ENCODE measurements at regions not wholly inside any gene's neighbourhood (a gene's known extent, or its start where the extent isn't known, plus 50 kb on each side); places are given as distances from the start of the nearest gene placed in this dataset.

DNA sequence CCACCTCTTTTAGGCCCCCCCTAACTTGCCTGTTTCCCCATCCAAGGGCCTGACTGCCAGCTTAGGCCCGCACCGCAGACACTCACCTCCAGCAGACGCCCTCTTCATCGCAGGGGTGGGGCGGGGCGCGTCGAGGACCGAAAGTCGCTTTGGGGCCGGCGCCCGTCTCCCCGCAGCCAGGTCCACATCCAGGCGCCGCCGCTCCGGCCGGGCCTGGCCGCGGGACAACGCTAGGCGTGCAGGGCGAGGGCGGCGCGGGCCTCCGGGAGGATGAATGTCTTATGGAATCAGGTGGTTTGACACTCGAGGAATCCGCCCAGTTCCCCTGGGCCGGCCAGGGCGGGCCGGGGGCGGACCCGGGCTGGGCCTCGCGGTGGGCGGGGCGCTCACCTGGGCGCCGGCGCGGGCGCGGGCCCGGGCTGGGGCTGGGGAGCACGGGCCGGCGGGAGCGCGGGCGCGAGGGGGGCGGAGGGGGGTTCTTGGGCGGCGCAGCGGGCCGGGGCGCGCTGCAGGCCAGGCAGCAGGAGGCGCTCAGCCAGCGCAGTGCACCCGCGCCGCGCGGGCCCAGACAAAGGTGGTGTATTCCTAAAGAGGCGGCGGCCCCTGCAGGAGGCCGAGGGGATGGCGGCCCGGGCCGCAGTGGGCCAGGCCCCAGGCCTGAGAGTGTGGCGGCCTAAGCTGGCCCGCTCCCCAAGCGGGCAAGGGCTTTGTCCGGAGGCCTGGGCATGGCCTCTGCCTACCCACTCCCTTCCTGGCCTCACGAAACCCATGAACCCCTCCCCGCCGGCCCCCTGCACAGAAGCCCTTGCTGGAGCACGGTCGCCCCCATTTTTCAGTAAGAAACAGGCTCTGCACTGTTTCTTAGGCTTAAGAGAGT, 177.6 kb downstream of the IGLL1 start (continued):
- TF ChIP-seq, protein P1, sequence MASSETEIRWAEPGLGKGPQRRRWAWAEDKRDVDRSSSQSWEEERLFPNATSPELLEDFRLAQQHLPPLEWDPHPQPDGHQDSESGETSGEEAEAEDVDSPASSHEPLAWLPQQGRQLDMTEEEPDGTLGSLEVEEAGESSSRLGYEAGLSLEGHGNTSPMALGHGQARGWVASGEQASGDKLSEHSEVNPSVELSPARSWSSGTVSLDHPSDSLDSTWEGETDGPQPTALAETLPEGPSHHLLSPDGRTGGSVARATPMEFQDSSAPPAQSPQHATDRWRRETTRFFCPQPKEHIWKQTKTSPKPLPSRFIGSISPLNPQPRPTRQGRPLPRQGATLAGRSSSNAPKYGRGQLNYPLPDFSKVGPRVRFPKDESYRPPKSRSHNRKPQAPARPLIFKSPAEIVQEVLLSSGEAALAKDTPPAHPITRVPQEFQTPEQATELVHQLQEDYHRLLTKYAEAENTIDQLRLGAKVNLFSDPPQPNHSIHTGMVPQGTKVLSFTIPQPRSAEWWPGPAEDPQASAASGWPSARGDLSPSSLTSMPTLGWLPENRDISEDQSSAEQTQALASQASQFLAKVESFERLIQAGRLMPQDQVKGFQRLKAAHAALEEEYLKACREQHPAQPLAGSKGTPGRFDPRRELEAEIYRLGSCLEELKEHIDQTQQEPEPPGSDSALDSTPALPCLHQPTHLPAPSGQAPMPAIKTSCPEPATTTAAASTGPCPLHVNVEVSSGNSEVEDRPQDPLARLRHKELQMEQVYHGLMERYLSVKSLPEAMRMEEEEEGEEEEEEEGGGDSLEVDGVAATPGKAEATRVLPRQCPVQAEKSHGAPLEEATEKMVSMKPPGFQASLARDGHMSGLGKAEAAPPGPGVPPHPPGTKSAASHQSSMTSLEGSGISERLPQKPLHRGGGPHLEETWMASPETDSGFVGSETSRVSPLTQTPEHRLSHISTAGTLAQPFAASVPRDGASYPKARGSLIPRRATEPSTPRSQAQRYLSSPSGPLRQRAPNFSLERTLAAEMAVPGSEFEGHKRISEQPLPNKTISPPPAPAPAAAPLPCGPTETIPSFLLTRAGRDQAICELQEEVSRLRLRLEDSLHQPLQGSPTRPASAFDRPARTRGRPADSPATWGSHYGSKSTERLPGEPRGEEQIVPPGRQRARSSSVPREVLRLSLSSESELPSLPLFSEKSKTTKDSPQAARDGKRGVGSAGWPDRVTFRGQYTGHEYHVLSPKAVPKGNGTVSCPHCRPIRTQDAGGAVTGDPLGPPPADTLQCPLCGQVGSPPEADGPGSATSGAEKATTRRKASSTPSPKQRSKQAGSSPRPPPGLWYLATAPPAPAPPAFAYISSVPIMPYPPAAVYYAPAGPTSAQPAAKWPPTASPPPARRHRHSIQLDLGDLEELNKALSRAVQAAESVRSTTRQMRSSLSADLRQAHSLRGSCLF (CRISPR knock-in tag; IDR thresholded peaks at IDR 0.05; ENCODE audit: borderline replicate concordance) = no peak
- TF ChIP-seq SP2 (CRISPR knock-in tag; IDR thresholded peaks at IDR 0.05) = no peak
- no peak for TF ChIP-seq MAZ (IDR thresholded peaks at IDR 0.05; ENCODE audit: borderline replicate concordance, low read depth, low read length)
- TF ChIP-seq MAZ (CRISPR knock-in tag; IDR thresholded peaks at IDR 0.05; ENCODE audit: low read depth) = peak; percentile 53; the same call in 1 of the 2 replicates
- TF ChIP-seq TEAD3 (CRISPR knock-in tag; optimal IDR thresholded peaks at IDR 0.05; ENCODE audit: borderline replicate concordance) = peak; percentile 7
- TF ChIP-seq, protein P2, sequence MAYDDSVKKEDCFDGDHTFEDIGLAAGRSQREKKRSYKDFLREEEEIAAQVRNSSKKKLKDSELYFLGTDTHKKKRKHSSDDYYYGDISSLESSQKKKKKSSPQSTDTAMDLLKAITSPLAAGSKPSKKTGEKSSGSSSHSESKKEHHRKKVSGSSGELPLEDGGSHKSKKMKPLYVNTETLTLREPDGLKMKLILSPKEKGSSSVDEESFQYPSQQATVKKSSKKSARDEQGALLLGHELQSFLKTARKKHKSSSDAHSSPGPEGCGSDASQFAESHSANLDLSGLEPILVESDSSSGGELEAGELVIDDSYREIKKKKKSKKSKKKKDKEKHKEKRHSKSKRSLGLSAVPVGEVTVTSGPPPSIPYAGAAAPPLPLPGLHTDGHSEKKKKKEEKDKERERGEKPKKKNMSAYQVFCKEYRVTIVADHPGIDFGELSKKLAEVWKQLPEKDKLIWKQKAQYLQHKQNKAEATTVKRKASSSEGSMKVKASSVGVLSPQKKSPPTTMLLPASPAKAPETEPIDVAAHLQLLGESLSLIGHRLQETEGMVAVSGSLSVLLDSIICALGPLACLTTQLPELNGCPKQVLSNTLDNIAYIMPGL (CRISPR knock-in tag; IDR thresholded peaks at IDR 0.05; ENCODE audit: borderline replicate concordance in 1 of 2, low read depth in 1 of 2) = peak in 1 of 2 experiments; percentile 30; a peak in 1 of 4 replicates
- no peak for TF ChIP-seq ZNF552 (CRISPR knock-in tag; IDR thresholded peaks at IDR 0.05; ENCODE audit: borderline replicate concordance)
- peak; percentile 79 for TF ChIP-seq ZFY (CRISPR knock-in tag; IDR thresholded peaks at IDR 0.05)
- TF ChIP-seq, protein P3, sequence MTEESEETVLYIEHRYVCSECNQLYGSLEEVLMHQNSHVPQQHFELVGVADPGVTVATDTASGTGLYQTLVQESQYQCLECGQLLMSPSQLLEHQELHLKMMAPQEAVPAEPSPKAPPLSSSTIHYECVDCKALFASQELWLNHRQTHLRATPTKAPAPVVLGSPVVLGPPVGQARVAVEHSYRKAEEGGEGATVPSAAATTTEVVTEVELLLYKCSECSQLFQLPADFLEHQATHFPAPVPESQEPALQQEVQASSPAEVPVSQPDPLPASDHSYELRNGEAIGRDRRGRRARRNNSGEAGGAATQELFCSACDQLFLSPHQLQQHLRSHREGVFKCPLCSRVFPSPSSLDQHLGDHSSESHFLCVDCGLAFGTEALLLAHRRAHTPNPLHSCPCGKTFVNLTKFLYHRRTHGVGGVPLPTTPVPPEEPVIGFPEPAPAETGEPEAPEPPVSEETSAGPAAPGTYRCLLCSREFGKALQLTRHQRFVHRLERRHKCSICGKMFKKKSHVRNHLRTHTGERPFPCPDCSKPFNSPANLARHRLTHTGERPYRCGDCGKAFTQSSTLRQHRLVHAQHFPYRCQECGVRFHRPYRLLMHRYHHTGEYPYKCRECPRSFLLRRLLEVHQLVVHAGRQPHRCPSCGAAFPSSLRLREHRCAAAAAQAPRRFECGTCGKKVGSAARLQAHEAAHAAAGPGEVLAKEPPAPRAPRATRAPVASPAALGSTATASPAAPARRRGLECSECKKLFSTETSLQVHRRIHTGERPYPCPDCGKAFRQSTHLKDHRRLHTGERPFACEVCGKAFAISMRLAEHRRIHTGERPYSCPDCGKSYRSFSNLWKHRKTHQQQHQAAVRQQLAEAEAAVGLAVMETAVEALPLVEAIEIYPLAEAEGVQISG (CRISPR knock-in tag; IDR thresholded peaks at IDR 0.05) = 0 out of 2 replicates have a peak, but pooled peaks have one; percentile 17
- TF ChIP-seq PHF8 (CRISPR knock-in tag; IDR thresholded peaks at IDR 0.05) = peak; percentile 21; the same call in 1 of the 2 replicates
- peak; percentile 62 for TF ChIP-seq ZNF687 (CRISPR knock-in tag; IDR thresholded peaks at IDR 0.05)
